HepG2 (cell line): ENCODE measurements at regions not wholly inside any gene's neighbourhood (a gene's known extent, or its start where the extent isn't known, plus 50 kb on each side); places are given as distances from the start of the nearest gene placed in this dataset.

Experiments used
- ATAC-seq: fragments of 200-7000 bp; cut with Tn5 transposase; 3 replicates; pipeline ENCODE4 v1.9.1; 2020; ENCODE audit warnings: mild to moderate bottlenecking, moderate library complexity
- BruUV-seq: library from RNA; stranded (reverse); fragments of 400-500 nt; replicated peaks from 2 replicates; lab custom pipeline; 2021; lab: Mats Ljungman, UMichigan
- CTCF ChIA-PET: fragments of 300-600 bp; formaldehyde crosslinking; extraction: SDS; loops from one replicate; lab custom pipeline; 2021; ENCODE audit warnings: low total read pairs, inconsistent platforms, low intra/inter-chr PET ratio; lab: Yijun Ruan, JAX
- POLR2A ChIA-PET: fragments of 350-600 bp; sonication (Branson Sonifier 250); formaldehyde crosslinking; loops from one replicate; lab custom pipeline; 2020; ENCODE audit warnings: antibody characterized with exemption, inconsistent platforms; lab: Yijun Ruan, JAX
- DNase-seq: peaks from one replicate; pipeline ENCODE4 v3.0.0-alpha.2; 2015; ENCODE audit warnings: low spot score
- FAIRE-seq: peaks from 3 replicates; lab custom pipeline; 2011; peaks lifted over from hg19 to GRCh38; lab: Jason Lieb, UNC
- H2AFZ ChIP-seq: one replicate; pipeline ENCODE4 v1.6.1; 2011; ENCODE audit warnings: low read length, inconsistent platforms
- H3K27ac ChIP-seq: fragments of 300-600 bp; 3 replicates; pipeline ENCODE4 v1.8.0; 2011; ENCODE audit warnings: mixed run types, mild to moderate bottlenecking, mixed read lengths, low read length, inconsistent platforms; ENCODE audit not compliant: insufficient read depth; ENCODE audit errors: extremely low read length
- H3K27me3 ChIP-seq, 2 experiments: fragments of 200-600 bp in 1 of 2; 2 replicates in 1 of 2; 3 replicates in 1 of 2; pipeline versions ENCODE4 v1.6.0 to v1.8.0; 2011; ENCODE audit warnings: low read length in 2 of 2, mild to moderate bottlenecking in 2 of 2, moderate library complexity in 2 of 2, inconsistent platforms in 1 of 2; ENCODE audit not compliant: insufficient read depth in 2 of 2, control insufficient read depth in 1 of 2
- H3K36me3 ChIP-seq, 2 experiments: fragments of 200-600 bp in 1 of 2; replicated peaks in 1 of 2; 2 replicates in 1 of 2; 3 replicates in 1 of 2; pipeline versions ENCODE4 v1.5.1 to v1.8.0; 2011; ENCODE audit warnings: low read length in 2 of 2, inconsistent platforms in 1 of 2; ENCODE audit not compliant: insufficient read depth in 2 of 2, control insufficient read depth in 1 of 2
- H3K4me1 ChIP-seq: 2 replicates; pipeline ENCODE4 v1.5.1; 2012; ENCODE audit warnings: low read length, inconsistent platforms; ENCODE audit not compliant: insufficient read depth
- H3K4me2 ChIP-seq: 2 replicates; pipeline ENCODE4 v1.6.0; 2011; ENCODE audit warnings: low read depth, low read length, inconsistent platforms
- H3K4me3 ChIP-seq, 3 experiments: fragments of 200-600 bp in 1 of 3; sonication (generic), shearing (Covaris generic) in 1 of 3; replicated peaks in 1 of 3; 2 replicates each; pipeline ENCODE4 v1.5.1; 2011 to 2016; ENCODE audit warnings: low read length in 3 of 3, inconsistent platforms in 2 of 3, low read depth in 2 of 3, mild to moderate bottlenecking in 2 of 3, control low read depth in 1 of 3, mixed read lengths in 1 of 3; ENCODE audit not compliant: insufficient read depth in 1 of 3
- H3K79me2 ChIP-seq: one replicate; pipeline ENCODE4 v1.6.1; 2011; ENCODE audit warnings: low read length, inconsistent platforms; ENCODE audit not compliant: insufficient read depth
- H3K9ac ChIP-seq: 2 replicates; pipeline ENCODE4 v1.6.0; 2011; ENCODE audit warnings: mild to moderate bottlenecking, low read depth, low read length, inconsistent platforms; ENCODE audit not compliant: insufficient read depth
- H3K9me3 ChIP-seq: 2 replicates; pipeline ENCODE4 v1.5.1; 2012; ENCODE audit warnings: mild to moderate bottlenecking, low read length
- H4K20me1 ChIP-seq: 2 replicates; pipeline ENCODE4 v1.6.0; 2011; ENCODE audit warnings: inconsistent platforms, mild to moderate bottlenecking, low read length, moderate library complexity; ENCODE audit not compliant: insufficient read depth
- DPF2 ChIP-seq: sonication (generic); formaldehyde crosslinking; IDR thresholded peaks from 2 replicates; pipeline ENCODE4 v1.4.0; 2020; ENCODE audit warnings: mild to moderate bottlenecking, low read depth, missing genetic modification reagents, borderline replicate concordance
- ZNF230 ChIP-seq: sonication (generic); formaldehyde crosslinking; IDR thresholded peaks from 2 replicates; pipeline ENCODE4 v1.4.0; 2020; ENCODE audit warnings: mild to moderate bottlenecking, missing genetic modification reagents
- WGBS: methylation state at CpG from one replicate; pipeline ENCODE4 v1.1.6; 2017; ENCODE audit warnings: low lambda C conversion rate; 5-methylcytosine and 5-hydroxymethylcytosine counted together
- in situ Hi-C: cut with HindIII; loops from 2 replicates; pipeline ENCODE4 v1.10.0; 2017; ENCODE audit warnings: low pct_unique_long_range_greater_than_20kb; ENCODE audit not compliant: extremely low pct_ligation_motif_present
- intact Hi-C: fragments of 100-400 bp; cut with micrococcal nuclease; formaldehyde crosslinking; loops from one replicate; pipeline ENCODE4 v1.10.0; 2022; ENCODE audit not compliant: unreplicated experiment
- TF ChIP-seq, protein P1 (sequence below), 2 experiments: sonication (generic) in 1 of 2; formaldehyde crosslinking in 1 of 2; IDR thresholded peaks; 2 replicates each; pipeline versions ENCODE4 v1.4.0 to v1.6.1; 2016 to 2020; ENCODE audit warnings: borderline replicate concordance in 1 of 2, low read depth in 1 of 2, mild to moderate bottlenecking in 1 of 2, missing genetic modification reagents in 1 of 2
- TF ChIP-seq, protein P2 (sequence below): sonication (generic); formaldehyde crosslinking; IDR thresholded peaks from 2 replicates; pipeline ENCODE4 v1.8.0; 2022; ENCODE audit warnings: low read depth, missing genetic modification reagents

DNA sequence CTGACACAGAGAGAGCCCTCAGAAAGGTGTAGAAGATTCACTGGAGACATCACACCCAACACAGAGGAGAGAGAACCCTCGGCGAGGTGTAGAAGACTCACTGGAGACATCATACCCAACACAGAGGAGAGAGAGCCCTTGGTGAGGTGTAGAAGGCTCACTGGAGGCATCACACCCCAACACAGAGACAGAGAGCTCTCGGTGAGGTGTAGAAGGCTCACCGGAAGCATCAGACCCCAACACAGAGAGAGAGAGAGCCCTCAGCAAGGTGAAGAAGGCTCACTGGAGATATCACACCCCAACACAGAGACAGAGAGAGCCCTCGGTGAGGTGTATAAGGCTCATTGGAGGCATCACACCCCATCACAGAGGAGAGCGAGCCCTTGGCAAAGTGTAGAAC, 826.5 kb downstream of the UQCRFS1 start:
- no TSS peak for BruUV-seq
- no peak overlapping the region for H3K9ac ChIP-seq
- intact Hi-C loops, result no loop called here
- no peak overlapping the region for H3K27ac ChIP-seq
- no peak overlapping the region for H3K4me2 ChIP-seq
- H3K36me3 ChIP-seq, result no peaks in the 10 kb centered on the region
- POLR2A ChIA-PET, result no interaction called here
- no peaks in the 10 kb centered on the region for H3K27me3 ChIP-seq
- TF ChIP-seq, protein P1, sequence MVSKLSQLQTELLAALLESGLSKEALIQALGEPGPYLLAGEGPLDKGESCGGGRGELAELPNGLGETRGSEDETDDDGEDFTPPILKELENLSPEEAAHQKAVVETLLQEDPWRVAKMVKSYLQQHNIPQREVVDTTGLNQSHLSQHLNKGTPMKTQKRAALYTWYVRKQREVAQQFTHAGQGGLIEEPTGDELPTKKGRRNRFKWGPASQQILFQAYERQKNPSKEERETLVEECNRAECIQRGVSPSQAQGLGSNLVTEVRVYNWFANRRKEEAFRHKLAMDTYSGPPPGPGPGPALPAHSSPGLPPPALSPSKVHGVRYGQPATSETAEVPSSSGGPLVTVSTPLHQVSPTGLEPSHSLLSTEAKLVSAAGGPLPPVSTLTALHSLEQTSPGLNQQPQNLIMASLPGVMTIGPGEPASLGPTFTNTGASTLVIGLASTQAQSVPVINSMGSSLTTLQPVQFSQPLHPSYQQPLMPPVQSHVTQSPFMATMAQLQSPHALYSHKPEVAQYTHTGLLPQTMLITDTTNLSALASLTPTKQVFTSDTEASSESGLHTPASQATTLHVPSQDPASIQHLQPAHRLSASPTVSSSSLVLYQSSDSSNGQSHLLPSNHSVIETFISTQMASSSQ (IDR thresholded peaks at IDR 0.05; ENCODE audit: low read depth), result no peak
- TF ChIP-seq, protein P1 (CRISPR knock-in tag; IDR thresholded peaks at IDR 0.05; ENCODE audit: borderline replicate concordance), result no peak
- TF ChIP-seq, protein P2, sequence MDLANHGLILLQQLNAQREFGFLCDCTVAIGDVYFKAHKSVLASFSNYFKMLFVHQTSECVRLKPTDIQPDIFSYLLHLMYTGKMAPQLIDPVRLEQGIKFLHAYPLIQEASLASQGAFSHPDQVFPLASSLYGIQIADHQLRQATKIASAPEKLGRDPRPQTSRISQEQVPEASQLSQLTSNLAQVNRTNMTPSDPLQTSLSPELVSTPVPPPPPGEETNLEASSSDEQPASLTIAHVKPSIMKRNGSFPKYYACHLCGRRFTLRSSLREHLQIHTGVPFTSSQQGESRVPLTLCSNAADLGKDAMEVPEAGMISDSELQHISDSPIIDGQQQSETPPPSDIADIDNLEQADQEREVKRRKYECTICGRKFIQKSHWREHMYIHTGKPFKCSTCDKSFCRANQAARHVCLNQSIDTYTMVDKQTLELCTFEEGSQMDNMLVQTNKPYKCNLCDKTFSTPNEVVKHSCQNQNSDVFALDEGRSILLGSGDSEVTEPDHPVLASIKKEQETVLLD (CRISPR knock-in tag), result no peak
- TF ChIP-seq ZNF230 (CRISPR knock-in tag) (no peak), DPF2 (CRISPR knock-in tag) (no peak)
- H2AFZ ChIP-seq, result no peak overlapping the region
- H3K4me1 ChIP-seq, result no peaks in the 10 kb centered on the region
- H4K20me1 ChIP-seq, result no peaks in the 10 kb centered on the region
- in situ Hi-C loops, result no loop called here
- WGBS, result 4% methylated on average over 6 of the region's 6 CpGs
- peaks cover 87% of the 10 kb centered on the region for H3K9me3 ChIP-seq
- CTCF ChIA-PET, result no interaction called here
- ATAC-seq, result no peak
- H3K4me3 ChIP-seq, result no peak overlapping the region
- H3K79me2 ChIP-seq, result no peaks in the 10 kb centered on the region
- no peak for FAIRE-seq
- no peak for DNase-seq
